Heart left ventricle (tissue), 16 donors: ENCODE measurements at regions not wholly inside any gene's neighbourhood (a gene's known extent, or its start where the extent isn't known, plus 50 kb on each side); places are given as distances from the start of the nearest gene placed in this dataset.

Experiments
- ATAC-seq, 4 donors: fragments of 200-7000 bp; cut with Tn5 transposase; one replicate each; pipeline ENCODE4 v1.9.1; 2020 to 2022; ENCODE audit warnings: moderate library complexity in 4 of 4, mild to moderate bottlenecking in 3 of 4, moderate number of reproducible peaks in 1 of 4
- DNase-seq, 5 donors: peaks; one replicate each; pipeline ENCODE4 v3.0.0-alpha.2; 2020
- H3K27ac ChIP-seq, 12 donors: fragments of 200-600 bp; sonication (generic) in 4 of 12; one replicate each; pipeline versions ENCODE4 v1.5.0 to v1.8.0; 2016 to 2022; ENCODE audit warnings: mild to moderate bottlenecking in 2 of 12
- H3K27me3 ChIP-seq, 9 donors: fragments of 200-600 bp; sonication (generic) in 2 of 9; one replicate each; pipeline versions ENCODE4 v1.5.1 to v1.8.0; 2016 to 2022; ENCODE audit warnings: mild to moderate bottlenecking in 3 of 9
- H3K36me3 ChIP-seq, 9 donors: fragments of 200-600 bp; sonication (generic) in 2 of 9; one replicate each; pipeline versions ENCODE4 v1.5.0 to v1.8.0; 2018 to 2022; ENCODE audit warnings: mild to moderate bottlenecking in 2 of 9
- H3K4me1 ChIP-seq, 12 donors: fragments of 200-600 bp; sonication (generic) in 4 of 12; one replicate each; pipeline versions ENCODE4 v1.5.0 to v1.8.0; 2016 to 2022; ENCODE audit warnings: mild to moderate bottlenecking in 3 of 12
- H3K4me3 ChIP-seq, 12 donors: fragments of 200-600 bp; sonication (generic) in 4 of 12; one replicate each; pipeline versions ENCODE4 v1.5.0 to v1.8.0; 2017 to 2022; ENCODE audit warnings: mild to moderate bottlenecking in 9 of 12, moderate library complexity in 4 of 12
- H3K9me3 ChIP-seq, 12 donors: fragments of 200-600 bp; sonication (generic) in 4 of 12; one replicate each; pipeline versions ENCODE4 v1.5.0 to v1.8.0; 2016 to 2022; ENCODE audit warnings: mild to moderate bottlenecking in 1 of 12
- CTCF ChIP-seq, 12 donors: fragments of 200-600 bp; sonication (generic) in 4 of 12; IDR thresholded peaks; one replicate each; pipeline versions ENCODE4 v1.5.0 to v1.8.0; 2018 to 2022; ENCODE audit warnings: antibody characterized with exemption in 12 of 12, mild to moderate bottlenecking in 5 of 12
- POLR2A ChIP-seq, 2 donors: fragments of 450-650 bp; IDR thresholded peaks; one replicate each; pipeline ENCODE4 v1.6.1; 2017; ENCODE audit warnings: antibody characterized with exemption in 2 of 2, mild to moderate bottlenecking in 2 of 2, moderate library complexity in 2 of 2
- WGBS, 4 donors: extraction: QIAGEN DNeasy Blood & Tissue Kit in 2 of 4; methylation state at CpG; one replicate each; pipeline versions ENCODE4 v1.1.5 to v1.1.7; 2013 to 2018; 5-methylcytosine and 5-hydroxymethylcytosine counted together
- intact Hi-C, 10 donors: fragments of 100-400 bp; cut with DNase I; formaldehyde crosslinking; loops; one replicate each; pipeline versions ENCODE4 v1.11.1 to v1.14.2; 2022
- donor health status: ischemic (EF 13 %, LVEDD 7.1; RV severe dilation, severe dysfunction).
- donor health status: healthy with polysubstance abuse.
- donor health status: DM: no; HTN: yes; CAD: no.
- donor health status: DM: no; HTN: no; CAD: no.
- donor health status: ischemic (EF 25% LVEDD 6.9; RV normal size, moderate dysfunction).
- donor health status: ischemic (EF 25% LVEDD 5.7; RV mildly dilated, moderate dysfunction).
- donor health status: healthy.
- donor health status: DM: yes; HTN: yes; CAD: no.
- donor health status: ischemic (EF 35%, LVEDD 5.7; RV mildly dilated, moderate dysfunction).
- donor health status: nonischemic (EF 11% LVEDD 7.7; RV severe dilation, severe dysfunction).
- donor health status: DM: yes; HTN: yes; CAD: no.
- donor health status: PGD.
- donor health status: ischemic (EF 29% LVEDD 5.4; RV normal size, mild dysfunction).
- donor health status: nonischemic (EF 23%, LVEDD 6.1; RV moderate dilation, normal function).

GRCh38 chr9:23314247-23314646, 511.8 kb downstream of the ELAVL2 start:
- Histone ChIP-seq H3K27me3 (no peaks in the 10 kb centered on the region), H3K27ac (no peak overlapping the region), H3K4me3 (no peak overlapping the region), H3K4me1 (no peaks in the 10 kb centered on the region), H3K36me3 (no peaks in the 10 kb centered on the region), H3K9me3 (peaks cover 0 to 3% (median 0%) of the 10 kb centered on the region in 12 donors)
- intact Hi-C loops, result no loop called here
- DNase-seq (no peak), ATAC-seq (no peak)
- 78 to 83% (median 81%) methylated on average over 4 of the region's 4 CpGs for WGBS, 4 donors
- TF ChIP-seq POLR2A (IDR thresholded peaks at IDR 0.05), result no peak
- no peak for TF ChIP-seq CTCF (IDR thresholded peaks at IDR 0.05)

- H3K36me3 ChIP-seq, result no peaks in the 10 kb centered on the region
- TF ChIP-seq POLR2A (IDR thresholded peaks at IDR 0.05), result no peak
- no peak for TF ChIP-seq CTCF (IDR thresholded peaks at IDR 0.05)
- H3K9me3 ChIP-seq, result peaks cover 0 to 3% (median 0%) of the 10 kb centered on the region in 12 donors
- no peak overlapping the region for H3K4me3 ChIP-seq
- H3K27me3 ChIP-seq, result no peaks in the 10 kb centered on the region
- no peaks in the 10 kb centered on the region for H3K4me1 ChIP-seq
- no peak overlapping the region for H3K27ac ChIP-seq
- intact Hi-C loops, result no loop called here
- ATAC-seq, result no peak
- DNase-seq, result no peak
Observed at GRCh38 chr9:23319092-23319491, 506.9 kb downstream of the ELAVL2 start.

GRCh38 chr9:23321049-23321448, 505.0 kb downstream of the ELAVL2 start:
- WGBS, 4 donors, result 51 to 70% (median 59%) methylated on average over 2 of the region's 2 CpGs
- no peak overlapping the region for H3K4me3 ChIP-seq
- TF ChIP-seq CTCF (IDR thresholded peaks at IDR 0.05) (no peak), POLR2A (IDR thresholded peaks at IDR 0.05) (no peak)
- H3K27me3 ChIP-seq, result no peaks in the 10 kb centered on the region
- no peaks in the 10 kb centered on the region for H3K4me1 ChIP-seq
- ATAC-seq, result no peak
- DNase-seq, result no peak
- no peak overlapping the region for H3K27ac ChIP-seq
- H3K36me3 ChIP-seq, result no peaks in the 10 kb centered on the region
- intact Hi-C loops, result no loop called here
- peaks cover 0 to 3% (median 0%) of the 10 kb centered on the region in 12 donors for H3K9me3 ChIP-seq

GRCh38 chr9:23322392-23322791, 503.6 kb downstream of the ELAVL2 start:
- intact Hi-C loops, result no loop called here
- Histone ChIP-seq H3K27me3 (no peaks in the 10 kb centered on the region), H3K27ac (no peak overlapping the region), H3K4me1 (no peaks in the 10 kb centered on the region), H3K9me3 (peaks cover 0 to 3% (median 0%) of the 10 kb centered on the region in 12 donors), H3K36me3 (no peaks in the 10 kb centered on the region), H3K4me3 (no peak overlapping the region)
- WGBS, 4 donors, result 63 to 68% (median 67%) methylated on average over 4 of the region's 4 CpGs
- no peak for TF ChIP-seq POLR2A (IDR thresholded peaks at IDR 0.05)
- TF ChIP-seq CTCF (IDR thresholded peaks at IDR 0.05), result peak in 1 of 12 donors; percentile 5
- no peak for DNase-seq
- ATAC-seq, result no peak
